Skin epidermis (tissue), 12 donors: ENCODE measurements at regions not wholly inside any gene's neighbourhood (a gene's known extent, or its start where the extent isn't known, plus 50 kb on each side); places are given as distances from the start of the nearest gene placed in this dataset.

Experiments used
- H3K27ac ChIP-seq, 21 experiments: fragments of 200-600 bp; sonication (generic) in 11 of 21; one replicate each; pipeline ENCODE4 v1.5.0; 2020; ENCODE audit warnings: mild to moderate bottlenecking in 3 of 21, inconsistent platforms in 2 of 21, moderate library complexity in 2 of 21
- H3K4me3 ChIP-seq, 7 experiments: fragments of 200-600 bp; sonication (generic) in 2 of 7; one replicate each; pipeline ENCODE4 v1.5.0; 2020; ENCODE audit warnings: inconsistent platforms in 2 of 7, mild to moderate bottlenecking in 2 of 7, moderate library complexity in 1 of 7

GRCh38 chr1:55749975-55750627 is 534.9 kb upstream of the USP24 start:
- no peak overlapping the region for H3K27ac ChIP-seq
- no peak overlapping the region for H3K4me3 ChIP-seq

GRCh38 chr1:55747408-55747841 is 532.3 kb upstream of the USP24 start:
- H3K4me3 ChIP-seq = no peak overlapping the region
- no peak overlapping the region for H3K27ac ChIP-seq

GRCh38 chr1:55746710-55747109 is 531.5 kb upstream of the USP24 start:
- no peak overlapping the region for H3K4me3 ChIP-seq
- H3K27ac ChIP-seq = no peak overlapping the region

- Histone ChIP-seq H3K4me3 (no peak overlapping the region), H3K27ac (no peak overlapping the region)
Measured at GRCh38 chr1:55741516-55741915, 526.4 kb upstream of the USP24 start.

- no peak overlapping the region for H3K27ac ChIP-seq
- no peak overlapping the region for H3K4me3 ChIP-seq
Measured at GRCh38 chr1:55735106-55735505, 519.9 kb upstream of the USP24 start.

GRCh38 chr1:55726994-55727393 is 511.8 kb upstream of the USP24 start:
- Histone ChIP-seq H3K27ac (no peak overlapping the region), H3K4me3 (no peak overlapping the region)

GRCh38 chr1:55725378-55725777 is 510.2 kb upstream of the USP24 start:
- Histone ChIP-seq H3K4me3 (no peak overlapping the region), H3K27ac (no peak overlapping the region)

GRCh38 chr1:55724551-55725325 is 509.6 kb upstream of the USP24 start:
- Histone ChIP-seq H3K27ac (no peak overlapping the region), H3K4me3 (no peak overlapping the region)

GRCh38 chr1:55723001-55723400 is 507.8 kb upstream of the USP24 start:
- Histone ChIP-seq H3K27ac (no peak overlapping the region), H3K4me3 (no peak overlapping the region)

GRCh38 chr1:55720261-55720660 is 505.1 kb upstream of the USP24 start:
- peak overlapping the region in 12 of 21 experiments; percentile 10 to 81 (median 65) for H3K27ac ChIP-seq
- H3K4me3 ChIP-seq = no peak overlapping the region

GRCh38 chr1:55718758-55719671 is 503.9 kb upstream of the USP24 start:
- Histone ChIP-seq H3K4me3 (no peak overlapping the region), H3K27ac (peak overlapping the region in 18 of 21 experiments; percentile 2 to 87 (median 62))

- H3K4me3 ChIP-seq = no peak overlapping the region
- peak overlapping the region in 5 of 21 experiments; percentile 41 to 87 (median 79) for H3K27ac ChIP-seq
Measured at GRCh38 chr1:55717111-55717510, 501.9 kb upstream of the USP24 start.

GRCh38 chr1:55716610-55717009 is 501.4 kb upstream of the USP24 start:
- H3K4me3 ChIP-seq = no peak overlapping the region
- peak overlapping the region in 1 of 21 experiments; percentile 87 for H3K27ac ChIP-seq

GRCh38 chr1:55716151-55716550 is 501.0 kb upstream of the USP24 start:
- peak overlapping the region in 2 of 21 experiments; percentile 9 to 14 for H3K27ac ChIP-seq
- H3K4me3 ChIP-seq = no peak overlapping the region

GRCh38 chr1:55714230-55714629 is 499.1 kb upstream of the USP24 start:
- no peak overlapping the region for H3K4me3 ChIP-seq
- no peak overlapping the region for H3K27ac ChIP-seq

GRCh38 chr1:55713516-55713915 is 498.4 kb upstream of the USP24 start:
- Histone ChIP-seq H3K27ac (no peak overlapping the region), H3K4me3 (no peak overlapping the region)

GRCh38 chr1:55712148-55712547 is 497.0 kb upstream of the USP24 start:
- no peak overlapping the region for H3K27ac ChIP-seq
- no peak overlapping the region for H3K4me3 ChIP-seq

- Histone ChIP-seq H3K4me3 (no peak overlapping the region), H3K27ac (peak overlapping the region in 2 of 21 experiments; percentile 5 to 33)
Measured at GRCh38 chr1:55708781-55709180, 493.6 kb upstream of the USP24 start.

- Histone ChIP-seq H3K4me3 (no peak overlapping the region), H3K27ac (peak overlapping the region in 1 of 21 experiments; percentile 34)
Measured at GRCh38 chr1:55707846-55708245, 492.7 kb upstream of the USP24 start.

GRCh38 chr1:55707196-55707595 is 492.0 kb upstream of the USP24 start:
- H3K27ac ChIP-seq = no peak overlapping the region
- no peak overlapping the region for H3K4me3 ChIP-seq
